CD4-positive, alpha-beta T cell treated with Interleukin-21 for 1 hour (primary cell): ENCODE measurements at regions not wholly inside any gene's neighbourhood (a gene's known extent, or its start where the extent isn't known, plus 50 kb on each side); places are given as distances from the start of the nearest gene placed in this dataset.

Experiments
- DNase-seq: peaks from one replicate; pipeline ENCODE4 v3.0.0-alpha.2; 2020

DNA sequence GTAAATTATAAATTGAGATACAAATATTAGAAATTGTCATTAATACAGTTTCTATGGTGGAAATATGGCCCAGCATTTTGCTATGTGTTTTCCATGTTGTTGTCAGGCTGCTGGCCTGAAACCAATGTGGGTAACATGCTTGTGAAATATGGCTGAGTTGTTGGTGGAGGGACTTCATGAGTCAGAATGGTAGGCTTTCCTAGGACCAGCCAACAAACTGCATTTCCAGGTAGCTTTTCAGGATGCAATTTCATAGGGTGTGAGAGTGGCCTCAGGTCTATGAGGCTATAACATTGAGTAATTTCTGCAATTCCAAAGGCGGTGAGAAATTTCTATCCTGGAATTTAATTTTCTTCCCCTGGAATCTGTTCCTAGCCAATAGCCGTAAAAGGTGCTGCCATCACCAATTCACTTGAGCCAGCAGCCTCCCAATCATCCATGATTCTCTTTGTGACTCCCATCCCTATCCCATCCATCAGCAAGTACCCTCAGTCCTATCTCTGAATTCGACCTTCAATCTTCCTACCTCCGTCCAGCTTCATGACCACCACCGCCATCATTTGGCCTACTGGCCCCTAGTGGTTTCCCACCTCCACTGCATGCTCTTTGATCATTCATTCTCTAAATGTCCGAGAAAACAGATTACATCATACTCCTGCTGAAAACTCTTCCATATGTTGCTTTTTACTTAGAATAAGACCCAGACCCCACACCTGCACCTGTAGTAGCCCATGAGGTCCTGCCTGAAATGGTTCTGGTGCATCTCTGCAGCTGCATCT, 276.6 kb upstream of the CFAP20DC start:
- DNase-seq: no peak

- no peak for DNase-seq
These were observed 272.2 kb upstream of the CFAP20DC start for GRCh38 chr3:59321881-59322540.

DNA sequence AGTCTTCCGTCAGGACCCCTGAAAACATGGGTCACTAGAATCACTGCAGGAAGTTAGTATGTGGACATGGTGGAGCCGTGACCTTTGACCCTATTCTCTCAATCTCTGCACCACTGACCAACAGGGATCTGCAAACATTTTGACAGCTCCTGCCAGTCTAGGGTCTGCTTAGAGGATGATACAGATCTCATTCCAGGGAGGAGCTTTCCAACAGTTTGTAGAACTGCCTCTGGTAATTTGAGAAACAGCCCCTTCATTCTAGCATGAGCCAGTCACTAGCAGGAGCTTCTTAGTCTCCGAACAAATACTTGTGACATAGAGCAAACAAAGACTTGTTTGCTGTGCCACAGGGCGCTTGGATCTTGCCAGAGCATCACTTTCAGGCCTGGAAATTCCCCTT, 270.3 kb upstream of the CFAP20DC start:
- DNase-seq: no peak

DNA sequence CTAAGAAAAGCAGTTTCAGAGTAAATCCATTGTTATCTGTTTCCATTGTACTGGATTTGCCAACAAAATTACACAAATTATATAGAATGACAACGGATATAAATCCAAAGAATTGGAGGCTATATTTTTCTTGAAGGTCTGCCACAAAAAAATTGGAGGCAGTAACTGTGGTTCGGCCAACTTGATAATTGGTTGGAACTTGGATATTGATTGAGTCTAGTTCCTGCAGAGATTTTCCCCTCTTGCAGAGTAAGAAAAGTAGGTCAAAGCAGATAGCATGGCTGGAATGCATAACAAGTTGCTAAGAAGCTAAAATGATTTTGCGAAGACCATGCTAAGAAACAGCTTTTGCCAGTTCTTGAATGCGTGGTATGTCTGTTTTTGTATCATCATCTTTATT, 269.6 kb upstream of the CFAP20DC start:
- DNase-seq: no peak

- no peak for DNase-seq
These were observed 269.1 kb upstream of the CFAP20DC start for GRCh38 chr3:59318881-59319280.

DNA sequence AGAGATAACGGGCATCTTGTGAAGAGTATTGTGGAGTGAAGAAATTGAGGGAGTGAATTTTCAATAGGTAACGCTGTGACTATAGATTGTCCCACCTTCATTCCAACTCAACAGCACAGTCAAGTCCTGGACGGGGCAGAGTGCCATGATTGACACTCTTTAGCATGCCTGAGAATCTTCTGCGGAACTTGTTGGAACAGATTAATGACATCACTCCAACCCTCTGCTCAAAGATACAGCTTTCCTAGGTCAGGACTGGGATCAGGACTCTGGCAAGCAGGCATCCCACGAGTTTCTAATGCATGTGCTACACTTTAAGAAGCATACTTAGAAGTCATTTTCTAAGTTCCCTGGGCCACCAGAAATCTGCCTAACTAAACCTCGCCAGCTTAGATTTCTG, 267.6 kb upstream of the CFAP20DC start:
- no peak for DNase-seq

DNA sequence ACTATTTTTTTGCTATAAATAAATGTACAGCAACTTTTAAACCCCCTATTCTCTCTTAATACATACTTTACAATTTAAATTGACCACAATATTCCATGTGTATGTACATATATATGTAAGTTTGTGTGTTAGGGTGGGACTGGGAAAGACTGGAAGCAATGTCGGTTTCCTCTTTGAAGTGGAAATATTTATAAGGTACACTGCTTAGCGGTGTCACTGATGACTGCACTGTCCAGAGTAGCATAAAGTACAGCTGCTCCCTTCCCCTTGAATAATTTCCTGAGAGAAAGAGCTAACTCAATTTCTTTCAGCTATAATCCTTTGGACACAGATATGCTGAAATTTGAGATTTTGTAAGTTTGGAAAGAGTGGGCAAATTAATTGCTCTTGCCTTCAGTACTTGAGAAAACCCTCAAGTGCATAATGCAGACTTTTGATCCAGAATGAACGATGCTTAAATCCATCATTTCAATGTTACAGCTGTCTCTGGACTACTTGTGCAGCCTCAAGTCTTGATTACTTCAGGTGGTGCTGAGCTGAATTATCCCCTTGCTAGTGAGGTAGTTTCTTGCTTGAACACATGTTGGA, 267.0 kb upstream of the CFAP20DC start:
- no peak for DNase-seq

DNA sequence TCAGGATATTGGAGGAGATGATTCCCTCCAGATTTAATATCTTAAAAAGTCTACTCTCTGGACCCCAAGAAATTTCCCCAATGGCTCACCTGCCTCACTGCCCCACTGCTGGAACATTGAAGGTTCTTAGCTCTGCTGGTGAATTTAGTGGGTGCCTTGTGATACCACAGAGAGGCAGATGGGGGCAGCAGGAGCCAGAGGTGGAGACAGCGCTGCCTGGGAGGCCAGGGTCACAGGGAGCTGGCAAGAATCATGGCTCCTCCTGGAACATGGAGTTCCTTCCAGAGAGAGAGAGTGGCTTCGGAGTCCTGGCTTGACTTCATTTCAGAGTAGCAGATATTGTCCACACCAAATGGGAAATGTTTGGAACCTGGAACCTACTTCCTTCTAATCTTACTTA, 263.5 kb upstream of the CFAP20DC start:
- peak; percentile 30 for DNase-seq

GRCh38 chr3:59311231-59311630, 261.4 kb upstream of the CFAP20DC start:
- no peak for DNase-seq

DNA sequence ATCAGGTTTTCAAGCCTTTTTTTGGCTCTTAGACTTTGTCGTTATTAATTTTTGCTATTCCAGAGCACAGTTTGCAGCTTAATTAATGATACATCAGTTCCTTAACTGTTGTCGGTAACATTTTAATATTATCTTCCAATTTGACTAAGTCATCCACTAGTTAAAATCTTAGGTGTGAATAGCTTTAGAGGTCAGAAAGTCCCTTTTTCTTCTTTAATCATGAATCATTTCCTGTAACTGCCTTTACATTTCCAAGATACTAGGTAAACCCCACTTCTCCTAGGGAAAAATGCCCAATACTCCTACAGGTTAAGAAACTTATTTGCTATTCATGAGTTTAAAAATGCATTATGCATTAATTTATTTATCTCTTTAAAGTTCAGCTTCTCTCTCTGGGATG, 260.9 kb upstream of the CFAP20DC start:
- DNase-seq: no peak

GRCh38 chr3:59308684-59309083, 258.9 kb upstream of the CFAP20DC start:
- DNase-seq: no peak

- no peak for DNase-seq
These were observed 258.2 kb upstream of the CFAP20DC start for GRCh38 chr3:59308001-59308400.

- no peak for DNase-seq
These were observed 256.6 kb upstream of the CFAP20DC start for GRCh38 chr3:59306436-59306835.

DNA sequence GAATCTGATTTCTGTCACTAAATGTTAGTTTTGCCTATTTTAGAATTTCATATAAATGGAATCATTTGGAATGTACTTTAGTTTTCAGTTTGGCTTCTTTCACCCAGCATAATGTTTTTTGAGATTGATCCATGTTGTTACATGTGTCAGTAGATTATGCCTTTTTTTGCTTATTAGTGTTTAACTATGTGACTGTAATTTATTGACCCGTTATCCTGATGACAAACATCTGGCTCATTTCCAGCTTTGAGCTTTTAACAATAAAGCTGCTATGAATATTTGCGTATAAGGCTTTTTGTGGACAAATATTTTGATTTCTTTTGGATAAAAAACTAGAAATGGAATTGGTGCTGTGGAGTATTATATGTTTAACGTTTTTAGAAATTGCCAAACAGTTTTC, 254.5 kb upstream of the CFAP20DC start:
- no peak for DNase-seq

- DNase-seq: no peak
These were observed 253.6 kb upstream of the CFAP20DC start for GRCh38 chr3:59303452-59303851.

DNA sequence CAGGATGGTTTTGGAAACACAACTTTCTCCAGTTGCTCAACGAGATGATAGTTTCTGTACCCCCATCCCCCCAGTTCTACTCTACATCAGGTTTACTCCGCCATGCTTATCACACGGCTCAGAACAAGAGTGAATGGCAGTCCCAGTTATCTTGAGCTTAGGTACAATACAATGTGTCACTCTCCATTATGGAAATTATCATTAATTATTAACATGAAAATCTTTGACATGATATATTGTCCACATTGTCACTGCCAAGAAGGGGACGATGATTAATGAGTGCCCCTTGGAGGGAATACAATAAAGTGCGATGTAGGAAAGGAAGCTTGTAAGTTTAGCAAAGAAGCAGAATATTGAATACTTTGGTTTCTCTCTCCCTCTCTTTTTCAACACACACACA, 252.6 kb upstream of the CFAP20DC start:
- DNase-seq: no peak

- DNase-seq: no peak
These were observed 250.9 kb upstream of the CFAP20DC start for GRCh38 chr3:59300733-59301132.

GRCh38 chr3:59299561-59299960, 249.7 kb upstream of the CFAP20DC start:
- no peak for DNase-seq

DNA sequence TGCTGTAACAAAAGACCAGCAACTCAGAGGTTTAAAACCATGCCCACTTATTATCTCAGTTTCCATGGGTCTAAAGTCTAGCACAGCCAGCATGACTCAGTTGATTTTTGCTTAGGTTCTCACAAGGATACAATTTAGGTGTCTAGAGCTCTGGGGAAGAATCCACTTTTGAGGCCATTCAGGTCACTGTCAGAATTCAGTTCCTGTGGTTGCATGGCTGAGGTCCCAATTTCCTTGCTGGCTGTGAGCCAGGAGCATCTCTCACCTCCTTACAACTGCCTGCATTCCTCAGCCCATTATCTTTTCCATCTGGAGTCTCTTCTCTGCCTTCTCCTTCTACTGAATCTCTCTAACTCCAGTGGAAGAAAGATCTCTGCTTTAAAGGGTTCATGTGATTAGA, 240.5 kb upstream of the CFAP20DC start:
- DNase-seq: no peak

- DNase-seq: no peak
These were observed 240.0 kb upstream of the CFAP20DC start for GRCh38 chr3:59289831-59290230.

DNA sequence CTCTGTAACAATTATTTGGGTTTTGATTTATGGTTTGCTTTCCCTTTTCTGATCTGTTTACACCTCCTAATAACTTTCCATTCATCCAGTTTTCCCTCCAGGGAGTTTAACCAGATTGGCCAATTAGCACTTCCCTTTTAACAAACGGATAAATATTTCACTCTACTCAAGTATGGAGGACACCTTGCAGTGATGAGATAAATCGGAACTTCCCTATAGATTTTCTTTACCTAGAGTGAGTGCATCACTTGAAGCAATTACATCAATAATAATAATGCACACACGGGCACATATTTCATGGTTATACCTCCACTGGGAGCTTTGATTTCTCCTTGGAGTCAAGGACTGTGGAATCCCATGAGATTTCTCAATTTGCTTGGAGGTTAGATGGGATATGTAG, 239.1 kb upstream of the CFAP20DC start:
- no peak for DNase-seq

DNA sequence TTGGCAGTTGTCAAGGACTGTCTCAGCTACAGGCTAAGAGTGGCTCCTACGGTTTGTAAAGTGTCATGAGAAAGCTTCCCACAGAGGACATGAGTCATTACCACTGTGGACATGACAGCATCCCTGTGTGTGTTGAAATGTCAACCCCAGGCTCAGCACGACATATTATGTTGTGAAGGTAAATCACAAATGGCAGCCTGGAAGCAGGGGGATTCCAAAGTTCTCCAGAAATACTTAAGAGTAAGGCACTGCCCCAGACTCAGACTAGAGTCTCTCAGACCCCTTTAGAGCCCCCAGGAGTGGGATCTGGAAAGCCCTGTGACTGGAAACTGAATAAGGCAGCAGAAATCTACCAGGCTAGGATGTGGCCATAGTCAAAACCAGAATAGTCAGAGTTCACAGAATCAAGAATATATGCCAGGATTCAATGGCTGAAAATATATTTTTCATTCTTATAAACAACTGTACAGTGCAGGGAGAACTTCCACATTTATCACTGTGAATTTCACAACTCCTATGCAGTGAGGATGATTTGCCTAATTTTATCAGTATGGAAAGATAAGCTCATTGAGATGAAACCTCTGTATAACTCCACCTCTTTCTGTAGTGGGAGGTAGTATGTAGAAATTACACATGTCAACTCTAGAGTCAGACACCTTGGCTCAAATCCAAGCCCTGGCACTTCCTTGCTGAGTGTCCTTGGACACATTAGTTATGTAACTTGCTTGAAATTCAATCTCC, 237.1 kb upstream of the CFAP20DC start:
- no peak for DNase-seq

DNA sequence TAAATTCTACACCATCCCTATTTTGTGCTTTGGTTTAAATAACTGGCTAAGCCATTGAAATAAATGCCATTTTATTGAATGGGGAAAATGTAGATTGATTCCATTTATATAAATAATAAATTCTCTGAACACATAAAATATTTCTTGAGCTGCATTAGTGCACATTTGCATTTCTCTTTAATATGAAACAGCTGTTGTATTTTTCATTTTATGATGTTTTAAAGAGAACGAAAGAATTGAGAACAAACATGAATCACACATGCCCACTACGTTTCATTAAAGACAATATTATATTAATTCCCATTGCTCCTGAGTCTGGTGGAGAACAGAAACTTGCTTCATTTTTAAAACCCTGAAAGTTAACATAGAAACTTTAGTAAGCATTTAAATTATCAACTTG, 235.7 kb upstream of the CFAP20DC start:
- no peak for DNase-seq

DNA sequence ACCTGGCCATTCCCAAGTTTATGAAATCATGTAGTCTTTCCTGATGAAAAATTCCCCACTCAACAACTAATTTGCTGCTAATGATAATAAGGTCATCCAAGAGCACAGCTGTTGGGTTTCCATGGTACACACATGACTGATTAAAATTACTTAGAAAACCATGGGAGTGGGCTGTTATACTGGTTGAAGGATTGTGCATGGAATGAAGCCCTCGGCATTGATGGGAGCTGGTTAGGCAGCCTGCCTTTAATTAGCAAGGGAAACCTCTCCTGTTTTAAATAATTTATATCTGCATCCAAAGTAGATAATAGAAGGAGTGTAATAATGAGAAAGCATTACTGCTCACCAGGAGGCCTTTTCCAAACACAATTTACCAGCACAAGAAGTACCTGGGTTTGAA, 235.1 kb upstream of the CFAP20DC start:
- DNase-seq: no peak
